H1 (cell line): ENCODE measurements at regions not wholly inside any gene's neighbourhood (a gene's known extent, or its start where the extent isn't known, plus 50 kb on each side); places are given as distances from the start of the nearest gene placed in this dataset.

Experiments used
- HDAC6 ChIP-seq: IDR thresholded peaks from one replicate; pipeline ENCODE4 v1.7.1; 2012; ENCODE audit warnings: low read depth, mild to moderate bottlenecking, inconsistent platforms, low read length, moderate library complexity
- POLR2A ChIP-seq, 2 experiments: IDR thresholded peaks; 1 replicate in 1 of 2; 2 replicates in 1 of 2; pipeline ENCODE4 v1.6.1; 2011; ENCODE audit warnings: low read depth in 2 of 2, low read length in 2 of 2, mild to moderate bottlenecking in 2 of 2; ENCODE audit errors: control extremely low read depth in 1 of 2
- SP1 ChIP-seq: IDR thresholded peaks from 2 replicates; pipeline ENCODE4 v1.6.1; 2011; ENCODE audit warnings: low read depth, low read length
- TF ChIP-seq, protein P1 (sequence below), 3 experiments: IDR thresholded peaks; 1 replicate in 2 of 3; 2 replicates in 1 of 3; pipeline versions ENCODE4 v1.5.1 to v1.6.1; 2011; ENCODE audit warnings: low read length in 3 of 3, mild to moderate bottlenecking in 3 of 3, inconsistent platforms in 2 of 3, low read depth in 1 of 3, moderate library complexity in 1 of 3; ENCODE audit not compliant: insufficient read depth in 1 of 3; ENCODE audit errors: control extremely low read depth in 1 of 3

GRCh38 chr5:39711821-39712220, 287.0 kb upstream of the DAB2 start (continued):
- TF ChIP-seq, protein P1, sequence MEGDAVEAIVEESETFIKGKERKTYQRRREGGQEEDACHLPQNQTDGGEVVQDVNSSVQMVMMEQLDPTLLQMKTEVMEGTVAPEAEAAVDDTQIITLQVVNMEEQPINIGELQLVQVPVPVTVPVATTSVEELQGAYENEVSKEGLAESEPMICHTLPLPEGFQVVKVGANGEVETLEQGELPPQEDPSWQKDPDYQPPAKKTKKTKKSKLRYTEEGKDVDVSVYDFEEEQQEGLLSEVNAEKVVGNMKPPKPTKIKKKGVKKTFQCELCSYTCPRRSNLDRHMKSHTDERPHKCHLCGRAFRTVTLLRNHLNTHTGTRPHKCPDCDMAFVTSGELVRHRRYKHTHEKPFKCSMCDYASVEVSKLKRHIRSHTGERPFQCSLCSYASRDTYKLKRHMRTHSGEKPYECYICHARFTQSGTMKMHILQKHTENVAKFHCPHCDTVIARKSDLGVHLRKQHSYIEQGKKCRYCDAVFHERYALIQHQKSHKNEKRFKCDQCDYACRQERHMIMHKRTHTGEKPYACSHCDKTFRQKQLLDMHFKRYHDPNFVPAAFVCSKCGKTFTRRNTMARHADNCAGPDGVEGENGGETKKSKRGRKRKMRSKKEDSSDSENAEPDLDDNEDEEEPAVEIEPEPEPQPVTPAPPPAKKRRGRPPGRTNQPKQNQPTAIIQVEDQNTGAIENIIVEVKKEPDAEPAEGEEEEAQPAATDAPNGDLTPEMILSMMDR (IDR thresholded peaks at IDR 0.05; ENCODE audit: control extremely low read depth in 1 of 3, insufficient read depth in 1 of 3, low read depth in 1 of 3, low read length in 3 of 3) = no peak
- no peak for TF ChIP-seq SP1
- no peak for TF ChIP-seq HDAC6
- no peak for TF ChIP-seq POLR2A (IDR thresholded peaks at IDR 0.05; ENCODE audit: control extremely low read depth in 1 of 2, low read depth in 2 of 2, low read length in 2 of 2)
